HG03159 (cell line): ENCODE measurements at regions not wholly inside any gene's neighbourhood (a gene's known extent, or its start where the extent isn't known, plus 50 kb on each side); places are given as distances from the start of the nearest gene placed in this dataset.
"Not testable (repeated sequence)": the region's sequence is repeated elsewhere in the genome, so short reads cannot be mapped to it uniquely, and the experiment has no call there.

Source experiments
- ATAC-seq: cut with Tn5 transposase; IDR thresholded peaks from one replicate; pipeline ENCODE4 v1.9.1; 2021; ENCODE audit warnings: mild to moderate bottlenecking, moderate library complexity; ENCODE audit not compliant: unreplicated experiment

DNA sequence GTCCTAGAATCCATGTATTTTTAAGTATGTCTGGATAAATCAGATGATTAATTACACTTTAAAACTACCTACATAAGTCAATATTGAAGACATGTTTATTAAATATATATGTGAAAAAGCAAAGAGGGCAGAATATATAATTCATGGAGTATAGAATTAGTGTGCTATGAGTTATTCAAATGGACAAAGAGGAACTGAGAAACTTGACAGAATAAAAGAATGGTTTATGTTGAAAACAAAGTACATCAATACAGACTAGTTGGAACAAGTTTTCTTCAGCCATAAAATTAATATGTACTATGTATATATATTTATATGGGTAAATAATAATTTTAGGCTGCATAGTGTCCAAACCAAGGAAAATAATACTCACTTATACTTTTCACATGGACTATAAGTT, 173.5 kb downstream of the NPFFR2 start:
- ATAC-seq: no peak

DNA sequence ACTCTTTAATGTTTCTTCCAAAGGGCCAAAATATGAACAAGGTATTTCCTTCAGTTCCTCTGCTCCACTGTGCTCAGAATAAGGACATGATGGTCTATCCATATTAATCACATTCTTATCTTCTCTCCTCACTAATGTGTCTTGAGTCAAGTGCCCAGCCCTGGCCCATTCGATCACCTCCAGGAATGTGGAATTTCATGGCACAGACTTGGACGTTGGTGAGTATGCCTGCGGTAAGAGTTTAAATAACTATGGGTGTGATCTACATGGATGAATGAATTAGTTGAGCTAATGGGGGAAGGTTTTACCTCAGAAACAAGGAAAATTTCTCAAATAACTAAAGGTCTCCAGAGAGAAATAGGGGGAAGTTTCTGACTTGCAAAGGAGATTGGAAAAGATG, 174.0 kb downstream of the NPFFR2 start:
- no peak for ATAC-seq

DNA sequence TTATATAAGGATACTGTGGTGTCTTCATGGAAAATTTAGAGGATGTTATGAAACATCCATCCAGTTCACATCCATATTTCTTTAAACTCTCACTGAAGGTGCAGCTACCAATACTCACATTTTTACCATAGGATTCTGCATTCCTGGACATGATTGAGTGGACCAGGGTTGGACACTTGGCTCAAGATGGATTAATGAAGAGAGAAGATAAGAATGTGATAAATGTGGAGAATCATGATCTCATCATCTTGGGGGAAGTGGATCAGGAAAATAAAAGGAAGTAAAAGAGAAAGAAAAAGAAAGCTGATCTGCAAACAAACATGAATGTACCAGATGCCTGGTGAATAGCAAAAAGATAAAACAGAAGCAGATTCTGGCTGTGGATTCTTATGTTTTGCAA, 175.4 kb downstream of the NPFFR2 start:
- ATAC-seq: no peak

DNA sequence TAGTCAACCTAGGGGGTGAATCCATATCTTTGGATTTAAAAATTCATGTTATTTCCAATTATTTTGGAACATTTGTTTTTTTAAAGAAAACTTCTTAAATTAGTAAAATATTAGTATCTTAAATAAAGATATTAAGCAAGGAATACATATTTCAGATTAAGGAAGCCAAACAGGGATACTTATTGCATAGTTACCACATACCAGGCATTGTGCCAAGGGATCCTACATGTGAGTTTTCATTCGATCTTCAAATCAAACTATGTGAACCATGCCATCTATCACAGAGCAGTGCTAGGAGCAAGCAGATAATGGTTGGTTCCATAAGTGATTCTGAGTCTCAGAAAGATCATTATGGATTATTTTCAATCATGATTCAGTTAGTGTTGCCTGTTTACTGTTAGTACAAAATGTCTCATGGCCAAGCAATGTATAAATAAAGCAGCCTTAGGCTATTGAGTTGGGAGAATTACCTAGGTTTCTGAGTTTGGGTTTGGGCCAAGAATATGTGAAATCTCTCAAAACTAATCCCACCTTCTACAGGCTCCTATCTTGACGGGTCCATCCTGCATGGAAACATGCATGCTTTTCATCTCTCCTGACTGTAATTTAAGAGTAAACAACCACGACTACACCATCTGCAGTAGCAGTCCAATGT, 176.7 kb downstream of the NPFFR2 start:
- no peak for ATAC-seq

DNA sequence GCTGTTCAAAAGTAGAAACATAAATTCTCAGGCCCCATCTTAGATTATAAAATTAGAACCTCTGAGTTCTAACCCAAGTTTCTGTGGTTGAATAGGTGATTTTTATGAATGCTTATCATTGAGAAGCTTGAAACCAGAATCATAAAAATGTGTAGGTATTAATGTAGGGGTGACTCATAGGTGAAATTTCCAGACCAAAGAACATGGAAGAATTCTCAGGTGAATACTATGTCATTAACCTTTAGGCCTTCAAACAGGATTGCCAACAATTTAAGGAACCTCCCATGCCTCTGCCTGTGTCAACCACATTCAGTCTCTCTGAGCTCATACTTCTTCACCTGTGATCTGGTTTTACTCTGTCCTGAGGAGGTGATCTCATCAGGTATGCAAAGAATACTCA, 177.8 kb downstream of the NPFFR2 start:
- peak; percentile 49 for ATAC-seq

DNA sequence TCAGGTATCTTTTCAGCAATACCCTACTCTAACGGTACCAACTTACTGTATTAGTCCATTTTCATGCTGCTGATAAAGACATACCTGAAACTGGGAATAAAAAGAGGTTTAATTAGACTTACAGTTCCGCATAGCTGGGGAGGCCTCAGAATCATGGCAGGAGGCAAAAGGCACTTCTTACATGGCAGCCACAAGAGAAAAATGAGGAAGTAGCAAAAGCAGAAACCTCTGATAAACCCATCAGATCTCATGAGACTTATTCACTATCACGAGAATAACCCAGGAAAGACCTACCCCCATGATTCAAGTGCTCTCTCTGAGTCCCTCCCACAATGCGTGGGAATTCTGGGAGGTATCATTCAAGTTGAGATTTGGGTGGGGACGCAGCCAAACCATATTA, 182.0 kb downstream of the NPFFR2 start:
- ATAC-seq: not testable (repeated sequence)

DNA sequence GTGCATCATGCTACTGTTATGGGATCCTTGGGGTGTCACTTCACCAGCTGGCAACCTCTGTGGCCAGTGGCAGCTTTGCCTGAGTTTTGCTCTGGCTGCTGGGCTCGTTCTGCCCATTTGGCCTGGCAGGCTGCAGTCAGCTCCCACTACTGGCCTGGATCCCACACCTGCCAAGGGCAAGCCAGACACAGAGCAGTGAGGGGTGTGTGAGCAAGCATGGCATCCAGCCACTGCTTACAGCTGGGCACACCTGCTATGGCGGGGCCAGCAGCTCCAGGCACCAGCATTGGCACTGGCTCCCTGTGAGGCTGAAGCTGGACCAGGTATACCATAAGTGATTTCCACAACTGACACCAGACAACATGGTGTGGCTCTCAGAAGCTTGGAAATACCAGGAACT, 183.4 kb downstream of the NPFFR2 start:
- no peak for ATAC-seq

DNA sequence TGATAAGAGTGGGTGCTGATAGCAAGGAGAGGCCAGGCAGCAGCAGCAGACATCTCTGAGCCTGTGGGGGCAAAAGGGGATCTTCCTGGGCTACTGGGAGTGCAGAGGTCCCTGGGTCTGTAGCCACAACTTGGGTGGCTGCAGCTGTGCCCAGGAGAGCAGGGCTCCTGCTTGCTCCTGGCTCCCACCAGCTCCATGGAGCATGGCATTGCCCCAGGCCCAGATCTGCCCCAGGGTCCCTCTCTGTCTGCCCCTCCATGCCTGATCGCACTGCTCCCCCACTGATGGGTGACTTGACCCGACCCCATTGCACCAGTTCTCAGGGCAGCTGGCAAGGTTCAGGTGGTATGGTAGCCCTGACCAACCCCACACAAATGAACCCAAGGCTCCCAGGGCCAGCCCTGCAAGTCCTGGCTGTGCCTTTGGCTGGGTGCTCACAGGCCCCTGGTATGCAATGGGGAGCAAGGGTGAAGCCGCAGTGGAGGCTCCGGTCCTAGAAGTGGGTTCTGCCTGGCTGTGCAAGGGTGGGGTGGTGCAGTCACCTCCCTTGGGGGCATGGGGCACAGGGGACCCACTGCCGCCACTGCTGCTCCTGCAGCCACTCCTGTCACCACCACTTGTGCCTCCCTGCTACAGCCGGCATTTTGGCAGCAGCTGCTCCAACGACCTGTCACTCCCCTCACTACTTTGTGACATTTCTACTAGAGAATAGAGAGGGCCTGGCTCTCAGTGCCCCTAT, 184.9 kb downstream of the NPFFR2 start:
- ATAC-seq: no peak

DNA sequence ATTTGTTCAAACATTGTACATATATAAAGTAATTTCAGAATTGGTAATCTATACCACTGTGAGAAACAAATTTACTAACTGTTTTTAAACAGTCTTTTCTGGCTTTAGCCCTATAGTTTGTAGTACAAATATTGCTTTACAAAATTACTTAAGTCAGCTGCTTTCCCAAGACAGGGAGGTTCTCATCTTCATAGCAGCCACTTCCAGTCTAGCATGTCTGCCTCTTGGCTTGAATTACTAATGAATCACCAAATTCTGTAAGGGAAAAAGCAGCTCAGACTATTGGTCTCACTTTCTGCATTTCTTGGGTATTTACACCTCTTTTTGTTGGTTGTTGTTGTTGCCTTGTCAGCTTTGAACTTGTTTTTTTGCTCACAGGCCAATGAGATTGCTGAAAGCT, 187.2 kb downstream of the NPFFR2 start:
- ATAC-seq: no peak
